ENCODE measurements at regions not wholly inside any gene's neighbourhood (a gene's known extent, or its start where the extent isn't known, plus 50 kb on each side); places are given as distances from the start of the nearest gene placed in this dataset.

GRCh38 chr2:120531365-120531764 lies 185.4 kb downstream of the INHBB start:
- Histone ChIP-seq H3K27me3 (no peaks in the 10 kb centered on the region), H3K36me3 (no peaks in the 10 kb centered on the region), H3K4me3 (no peak overlapping the region), H3K4me1 (peaks cover 0 to 13% (median 0%) of the 10 kb centered on the region in 12 donors), H3K9me3 (peaks cover 0 to 11% (median 0%) of the 10 kb centered on the region in 12 donors), H3K27ac (no peak overlapping the region)
- DNase-seq (no peak), ATAC-seq (no peak)
- TF ChIP-seq CTCF (IDR thresholded peaks at IDR 0.05) (no peak), POLR2A (IDR thresholded peaks at IDR 0.05) (no peak)
- intact Hi-C loops (cut with DNase I): no loop called here

GRCh38 chr2:120531863-120532600 lies 186.1 kb downstream of the INHBB start:
- Histone ChIP-seq H3K27me3 (no peaks in the 10 kb centered on the region), H3K4me1 (peaks cover 0 to 16% (median 0%) of the 10 kb centered on the region in 12 donors)
- peak in 1 of 5 donors; percentile 56 for DNase-seq

GRCh38 chr2:120533625-120534024 lies 187.7 kb downstream of the INHBB start:
- no peak overlapping the region for H3K4me3 ChIP-seq
- peaks cover 0 to 16% (median 0%) of the 10 kb centered on the region in 12 donors for H3K4me1 ChIP-seq
- no peak overlapping the region for H3K27ac ChIP-seq
- whole genome bisulfite sequencing, 4 donors: 85 to 93% (median 88%) methylated on average over 5 to 8 of the region's 8 CpGs
- DNase-seq (no peak), ATAC-seq (no peak)
- no peaks in the 10 kb centered on the region for H3K27me3 ChIP-seq
- no peak for TF ChIP-seq POLR2A (IDR thresholded peaks at IDR 0.05)
- TF ChIP-seq CTCF (IDR thresholded peaks at IDR 0.05): no peak
- H3K9me3 ChIP-seq: peaks cover 0 to 11% (median 0%) of the 10 kb centered on the region in 12 donors
- H3K36me3 ChIP-seq: no peaks in the 10 kb centered on the region
- intact Hi-C loops (cut with DNase I): no loop called here

More at GRCh38 chr2:120531863-120532600, 186.1 kb downstream of the INHBB start:
- intact Hi-C loops (cut with DNase I): no loop called here
- Histone ChIP-seq H3K9me3 (peaks cover 0 to 11% (median 0%) of the 10 kb centered on the region in 12 donors), H3K27ac (no peak overlapping the region), H3K36me3 (no peaks in the 10 kb centered on the region), H3K4me3 (no peak overlapping the region)
- WGBS, 4 donors: 34 to 64% (median 44%) methylated on average over 2 to 4 of the region's 4 CpGs
- peak; percentile 33 to 60 (median 49) for ATAC-seq
- TF ChIP-seq CTCF (IDR thresholded peaks at IDR 0.05): no peak
- TF ChIP-seq POLR2A (IDR thresholded peaks at IDR 0.05): no peak

- 90 to 100% (median 96%) methylated on average over 2 to 4 of the region's 4 CpGs for WGBS, 4 donors
Observed at GRCh38 chr2:120534457-120534856, 188.5 kb downstream of the INHBB start.

More at GRCh38 chr2:120534457-120534856, 188.5 kb downstream of the INHBB start:
- intact Hi-C loops (cut with DNase I): no loop called here
- no peak for DNase-seq
- Histone ChIP-seq H3K36me3 (no peaks in the 10 kb centered on the region), H3K4me3 (no peak overlapping the region), H3K9me3 (peaks cover 0 to 11% (median 0%) of the 10 kb centered on the region in 12 donors), H3K27ac (no peak overlapping the region), H3K27me3 (no peaks in the 10 kb centered on the region), H3K4me1 (peaks cover 0 to 22% (median 0%) of the 10 kb centered on the region in 12 donors)
- no peak for ATAC-seq
- TF ChIP-seq CTCF (IDR thresholded peaks at IDR 0.05) (no peak), POLR2A (IDR thresholded peaks at IDR 0.05) (no peak)

Data from heart left ventricle (tissue), 16 donors.